OCI-LY1 (cell line): ENCODE measurements at regions not wholly inside any gene's neighbourhood (a gene's known extent, or its start where the extent isn't known, plus 50 kb on each side); places are given as distances from the start of the nearest gene placed in this dataset.

Source experiments
- H2AFZ ChIP-seq: fragments of 200-600 bp; sonication (generic), shearing (Covaris generic); 2 replicates; pipeline ENCODE4 v1.6.0; 2014; ENCODE audit warnings: antibody characterized with exemption, mild to moderate bottlenecking, low read length
- H3F3A ChIP-seq: fragments of 200-600 bp; sonication (generic), shearing (Covaris generic); 2 replicates; pipeline ENCODE4 v1.6.0; 2014; ENCODE audit warnings: mild to moderate bottlenecking, antibody characterized with exemption, low read length, moderate library complexity; ENCODE audit not compliant: insufficient read depth
- H3K27ac ChIP-seq: fragments of 200-600 bp; sonication (generic); 2 replicates; pipeline ENCODE4 v1.5.1; 2014; ENCODE audit warnings: low read length, mixed run types, mild to moderate bottlenecking, low read depth; ENCODE audit not compliant: poor library complexity, severe bottlenecking
- H3K27me3 ChIP-seq: fragments of 200-600 bp; sonication (generic); 2 replicates; pipeline ENCODE4 v1.6.0; 2014; ENCODE audit warnings: antibody characterized with exemption, mild to moderate bottlenecking, low read length, moderate library complexity; ENCODE audit not compliant: insufficient read depth
- H3K36me3 ChIP-seq: fragments of 200-600 bp; sonication (generic); 2 replicates; pipeline ENCODE4 v1.6.1; 2014; ENCODE audit warnings: mild to moderate bottlenecking, antibody characterized with exemption, low read length, moderate library complexity, mixed read lengths; ENCODE audit not compliant: insufficient read depth
- H3K4me1 ChIP-seq: fragments of 200-600 bp; sonication (generic); 2 replicates; pipeline ENCODE4 v1.5.1; 2014; ENCODE audit warnings: mild to moderate bottlenecking, low read length, moderate library complexity; ENCODE audit not compliant: insufficient read depth, severe bottlenecking
- H3K4me2 ChIP-seq: fragments of 200-600 bp; sonication (generic), shearing (Covaris generic); 2 replicates; pipeline ENCODE4 v1.6.1; 2014; ENCODE audit warnings: low read length
- H3K4me3 ChIP-seq: fragments of 200-600 bp; sonication (generic); 2 replicates; pipeline ENCODE4 v1.5.1; 2014; ENCODE audit warnings: low read length, low read depth, mild to moderate bottlenecking, mixed read lengths; ENCODE audit not compliant: poor library complexity, severe bottlenecking
- H3K79me2 ChIP-seq: fragments of 200-600 bp; shearing (Covaris generic); 2 replicates; pipeline ENCODE4 v1.6.1; 2016; ENCODE audit warnings: mixed run types, low read length, mixed read lengths; ENCODE audit not compliant: insufficient read depth
- H3K9ac ChIP-seq: fragments of 200-600 bp; sonication (generic), shearing (Covaris generic); 2 replicates; pipeline ENCODE4 v1.6.1; 2014; ENCODE audit warnings: mild to moderate bottlenecking, low read length, mixed read lengths
- H3K9me2 ChIP-seq: fragments of 200-600 bp; sonication (generic), shearing (Covaris generic); 2 replicates; pipeline ENCODE4 v1.6.1; 2014; ENCODE audit warnings: low read depth, mild to moderate bottlenecking, low read length, mixed read lengths
- H3K9me3 ChIP-seq: fragments of 200-600 bp; shearing (Covaris generic); 2 replicates; pipeline ENCODE4 v1.6.1; 2014; ENCODE audit warnings: low read length, mixed read lengths
- H4K20me1 ChIP-seq: fragments of 200-600 bp; sonication (generic), shearing (Covaris generic); 2 replicates; pipeline ENCODE4 v1.6.0; 2016; ENCODE audit warnings: mild to moderate bottlenecking, low read length; ENCODE audit not compliant: insufficient read depth
- EZH2 ChIP-seq: fragments of 200-600 bp; sonication (generic), shearing (Covaris generic); IDR thresholded peaks from 2 replicates; pipeline ENCODE4 v1.8.0; 2017; ENCODE audit warnings: borderline replicate concordance, mixed run types, mild to moderate bottlenecking, antibody characterized with exemption, low read length, moderate library complexity, mixed read lengths
- TF ChIP-seq, protein P1 (sequence below): fragments of 200-600 bp; sonication (generic), shearing (Covaris generic); IDR thresholded peaks from 2 replicates; pipeline ENCODE4 v1.5.1; 2017; ENCODE audit warnings: mild to moderate bottlenecking, antibody characterized with exemption, low read length, moderate library complexity, mixed read lengths

DNA sequence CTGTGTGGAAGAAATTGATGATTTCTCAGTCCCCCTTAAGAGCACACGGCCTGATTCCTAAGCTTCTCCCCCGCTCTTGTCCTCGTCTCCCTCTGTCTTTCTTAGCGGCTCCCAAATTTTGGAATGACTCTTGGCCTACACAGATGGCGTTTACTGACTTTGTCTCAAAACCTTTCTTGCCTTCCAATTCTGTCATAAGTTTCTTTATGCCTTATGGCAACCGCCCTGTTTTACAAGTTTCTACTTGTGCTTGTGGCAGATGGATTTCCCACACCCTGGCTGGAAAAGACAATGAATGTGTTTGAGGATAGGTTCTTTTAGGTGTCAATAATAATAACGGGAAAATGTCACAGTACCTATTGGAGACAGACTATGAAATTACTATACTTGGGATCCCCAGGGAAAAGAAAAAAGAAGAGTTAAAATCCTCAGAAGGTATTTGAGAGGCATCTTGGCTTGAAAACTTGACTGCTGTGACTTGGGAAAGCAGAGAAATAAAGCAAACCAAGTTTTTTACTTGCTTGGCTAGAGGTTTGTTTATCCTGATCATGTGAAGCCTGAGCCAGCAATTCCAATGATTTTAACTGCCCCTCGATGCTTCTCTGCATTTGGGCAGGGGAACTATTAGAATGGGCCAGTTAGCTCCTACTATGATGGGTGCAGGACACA, 276.4 kb downstream of the HRH4 start:
- no peaks in the 10 kb centered on the region for H3K36me3 ChIP-seq
- H3K9me3 ChIP-seq: no peaks in the 10 kb centered on the region
- H2AFZ ChIP-seq: no peak overlapping the region
- H3K4me1 ChIP-seq: no peaks in the 10 kb centered on the region
- H3K27me3 ChIP-seq: no peaks in the 10 kb centered on the region
- no peaks in the 10 kb centered on the region for H3K9me2 ChIP-seq
- H3K79me2 ChIP-seq: no peaks in the 10 kb centered on the region
- TF ChIP-seq EZH2: no peak
- TF ChIP-seq, protein P1, sequence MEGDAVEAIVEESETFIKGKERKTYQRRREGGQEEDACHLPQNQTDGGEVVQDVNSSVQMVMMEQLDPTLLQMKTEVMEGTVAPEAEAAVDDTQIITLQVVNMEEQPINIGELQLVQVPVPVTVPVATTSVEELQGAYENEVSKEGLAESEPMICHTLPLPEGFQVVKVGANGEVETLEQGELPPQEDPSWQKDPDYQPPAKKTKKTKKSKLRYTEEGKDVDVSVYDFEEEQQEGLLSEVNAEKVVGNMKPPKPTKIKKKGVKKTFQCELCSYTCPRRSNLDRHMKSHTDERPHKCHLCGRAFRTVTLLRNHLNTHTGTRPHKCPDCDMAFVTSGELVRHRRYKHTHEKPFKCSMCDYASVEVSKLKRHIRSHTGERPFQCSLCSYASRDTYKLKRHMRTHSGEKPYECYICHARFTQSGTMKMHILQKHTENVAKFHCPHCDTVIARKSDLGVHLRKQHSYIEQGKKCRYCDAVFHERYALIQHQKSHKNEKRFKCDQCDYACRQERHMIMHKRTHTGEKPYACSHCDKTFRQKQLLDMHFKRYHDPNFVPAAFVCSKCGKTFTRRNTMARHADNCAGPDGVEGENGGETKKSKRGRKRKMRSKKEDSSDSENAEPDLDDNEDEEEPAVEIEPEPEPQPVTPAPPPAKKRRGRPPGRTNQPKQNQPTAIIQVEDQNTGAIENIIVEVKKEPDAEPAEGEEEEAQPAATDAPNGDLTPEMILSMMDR: no peak
- H3K4me2 ChIP-seq: no peak overlapping the region
- no peaks in the 10 kb centered on the region for H3F3A ChIP-seq
- H3K4me3 ChIP-seq: no peak overlapping the region
- no peak overlapping the region for H3K9ac ChIP-seq
- no peaks in the 10 kb centered on the region for H4K20me1 ChIP-seq
- H3K27ac ChIP-seq: no peak overlapping the region

DNA sequence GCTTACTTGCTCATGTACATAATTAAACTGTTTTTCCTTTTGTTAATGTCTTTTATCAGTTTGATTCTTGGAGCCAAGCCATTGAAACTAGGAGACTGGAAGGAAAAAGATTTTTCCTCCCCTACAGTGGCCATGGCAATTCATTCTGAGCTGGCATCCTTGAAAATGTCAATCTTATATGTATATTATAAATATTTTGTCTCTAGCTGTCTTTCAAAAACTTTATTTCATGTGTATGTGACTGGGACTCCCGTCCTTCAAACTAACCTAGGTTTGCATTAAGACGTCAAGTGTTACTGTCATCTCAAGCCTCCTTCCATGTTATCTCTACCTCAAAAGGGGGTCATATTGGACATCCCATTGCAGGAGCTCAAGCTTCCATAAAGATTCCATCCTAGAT, 280.4 kb downstream of the HRH4 start:
- H3K4me3 ChIP-seq: no peak overlapping the region
- H3K79me2 ChIP-seq: no peaks in the 10 kb centered on the region
- H3K9me2 ChIP-seq: no peaks in the 10 kb centered on the region
- H3K36me3 ChIP-seq: no peaks in the 10 kb centered on the region
- no peak overlapping the region for H3K9ac ChIP-seq
- no peaks in the 10 kb centered on the region for H3K4me1 ChIP-seq
- no peak overlapping the region for H3K27ac ChIP-seq
- H3K4me2 ChIP-seq: no peak overlapping the region
- TF ChIP-seq, protein P1: no peak
- no peak for TF ChIP-seq EZH2
- H3K9me3 ChIP-seq: no peaks in the 10 kb centered on the region
- no peaks in the 10 kb centered on the region for H4K20me1 ChIP-seq
- H2AFZ ChIP-seq: no peak overlapping the region
- no peaks in the 10 kb centered on the region for H3F3A ChIP-seq
- H3K27me3 ChIP-seq: no peaks in the 10 kb centered on the region

DNA sequence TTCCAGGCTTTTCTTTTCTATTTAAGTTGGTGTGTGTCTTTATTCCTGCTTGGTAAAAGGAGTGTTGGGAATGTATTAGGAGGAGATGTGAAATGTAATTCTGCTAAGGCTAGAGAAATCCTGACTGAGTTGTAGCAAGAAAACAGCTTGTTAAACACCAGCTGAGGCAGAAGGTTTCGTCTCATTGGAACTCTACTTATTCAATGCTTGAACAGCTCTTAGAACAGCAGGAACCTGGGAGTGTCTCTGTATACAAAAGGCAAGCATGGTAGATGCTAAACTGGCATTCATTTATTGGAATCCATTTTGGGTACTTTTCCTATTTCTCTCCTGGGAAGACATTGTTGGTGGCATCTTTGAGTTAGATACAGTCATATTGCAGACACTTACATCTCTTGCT, 280.9 kb downstream of the HRH4 start:
- Histone ChIP-seq H3K9me2 (no peaks in the 10 kb centered on the region), H3K36me3 (no peaks in the 10 kb centered on the region), H3K9me3 (no peaks in the 10 kb centered on the region), H3K27ac (no peak overlapping the region), H3K4me2 (no peak overlapping the region), H3K79me2 (no peaks in the 10 kb centered on the region), H3K4me1 (no peaks in the 10 kb centered on the region), H3K27me3 (no peaks in the 10 kb centered on the region), H3K9ac (no peak overlapping the region), H4K20me1 (no peaks in the 10 kb centered on the region), H2AFZ (no peak overlapping the region), H3F3A (no peaks in the 10 kb centered on the region), H3K4me3 (no peak overlapping the region)
- no peak for TF ChIP-seq EZH2
- TF ChIP-seq, protein P1: no peak
